Epithelial cell of proximal tubule (primary cell): ENCODE measurements at regions not wholly inside any gene's neighbourhood (a gene's known extent, or its start where the extent isn't known, plus 50 kb on each side); places are given as distances from the start of the nearest gene placed in this dataset.
"Not testable (repeated sequence)": the region's sequence is repeated elsewhere in the genome, so short reads cannot be mapped to it uniquely, and the experiment has no call there.

Experiments
- DNase-seq: peaks from one replicate; pipeline ENCODE4 v3.0.0-alpha.2; 2011; ENCODE audit warnings: low read depth
- H3K4me3 ChIP-seq: 2 replicates; pipeline ENCODE4 v1.5.1; 2011; ENCODE audit warnings: low read depth, mild to moderate bottlenecking, low read length
- CTCF ChIP-seq: conservative IDR thresholded peaks from 2 replicates; pipeline ENCODE4 v1.5.1; 2012; ENCODE audit warnings: low read depth, mild to moderate bottlenecking, low read length

DNA sequence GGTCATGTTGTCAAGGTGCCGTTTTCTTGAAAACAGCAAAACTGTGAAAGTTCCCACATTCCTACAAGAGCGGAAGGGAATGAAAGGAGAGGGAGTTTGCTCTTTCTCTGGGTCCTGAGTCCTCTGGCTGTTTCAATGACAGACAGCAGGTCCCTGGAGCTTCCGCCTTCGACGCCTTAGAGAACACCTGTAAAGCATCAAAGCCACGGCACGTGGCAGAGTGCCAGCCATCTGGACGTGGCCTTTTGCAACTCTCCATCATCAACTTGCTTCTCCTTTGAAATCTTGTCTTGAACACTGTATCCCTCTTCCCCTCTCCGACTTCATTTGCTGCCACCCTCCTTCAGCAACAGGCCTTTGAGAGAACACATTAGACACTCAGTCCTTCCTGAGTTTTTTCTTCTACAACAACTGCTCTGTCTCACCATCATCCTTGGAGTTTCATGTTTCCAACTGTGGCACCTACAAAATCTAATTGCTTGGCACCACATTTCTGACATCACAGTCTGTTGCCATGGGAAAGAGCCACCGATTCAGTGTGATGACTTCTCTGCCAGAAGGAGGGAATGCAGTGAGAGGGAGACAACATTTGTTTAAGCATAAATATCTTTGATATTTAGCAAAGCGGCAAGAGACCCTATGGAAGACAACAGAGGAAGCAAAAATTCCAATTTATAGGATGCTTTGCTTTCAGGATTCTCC is 204.9 kb upstream of the PTER start:
- TF ChIP-seq CTCF, result no peak
- no peak for DNase-seq
- H3K4me3 ChIP-seq, result no peak overlapping the region

DNA sequence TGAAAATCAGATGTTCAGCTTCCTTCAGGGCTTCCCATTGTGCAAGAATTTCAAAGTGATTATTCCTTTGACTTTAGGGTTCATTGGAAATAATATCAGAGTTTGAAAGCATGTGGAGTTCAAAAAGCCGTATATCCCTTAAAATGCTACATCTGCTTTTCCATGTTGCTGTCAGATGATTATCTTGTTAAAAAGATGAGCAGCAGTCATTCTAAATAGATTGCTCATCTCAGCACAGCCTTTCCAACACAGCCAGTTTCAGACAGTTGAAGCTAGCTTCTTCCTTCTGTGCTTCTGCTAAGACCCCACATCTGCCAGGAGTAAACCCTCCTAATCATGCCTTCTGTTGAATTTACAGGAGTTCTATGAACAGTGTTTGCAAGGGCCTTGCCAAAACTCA is 204.4 kb upstream of the PTER start:
- no peak for DNase-seq
- no peak overlapping the region for H3K4me3 ChIP-seq
- no peak for TF ChIP-seq CTCF

DNA sequence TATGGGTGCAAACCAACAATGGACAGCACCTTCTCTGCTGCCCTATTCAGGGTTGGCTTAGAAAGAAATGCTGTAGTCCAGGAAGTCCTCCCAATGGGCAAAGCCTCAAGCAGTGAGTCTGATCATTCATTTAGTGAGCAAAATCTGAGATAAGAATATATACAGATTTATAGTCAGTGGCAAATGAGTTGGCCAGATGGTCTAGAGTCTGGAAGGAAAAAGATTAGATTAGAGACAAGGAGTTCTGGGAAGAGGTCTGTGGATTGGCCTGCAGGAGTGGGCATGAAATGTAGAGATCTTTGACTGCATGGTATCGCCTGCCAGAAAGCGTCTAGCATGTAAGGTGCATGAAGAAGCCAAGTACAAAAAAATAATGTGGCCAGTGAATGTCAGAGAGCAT is 201.9 kb upstream of the PTER start:
- no peak for DNase-seq
- no peak for TF ChIP-seq CTCF
- no peak overlapping the region for H3K4me3 ChIP-seq

GRCh38 chr10:16242446-16242845 is 194.4 kb upstream of the PTER start:
- no peak for TF ChIP-seq CTCF
- H3K4me3 ChIP-seq, result no peak overlapping the region
- no peak for DNase-seq

- no peak overlapping the region for H3K4me3 ChIP-seq
- no peak for TF ChIP-seq CTCF
- no peak for DNase-seq
These were observed 193.8 kb upstream of the PTER start for GRCh38 chr10:16242859-16243613.

DNA sequence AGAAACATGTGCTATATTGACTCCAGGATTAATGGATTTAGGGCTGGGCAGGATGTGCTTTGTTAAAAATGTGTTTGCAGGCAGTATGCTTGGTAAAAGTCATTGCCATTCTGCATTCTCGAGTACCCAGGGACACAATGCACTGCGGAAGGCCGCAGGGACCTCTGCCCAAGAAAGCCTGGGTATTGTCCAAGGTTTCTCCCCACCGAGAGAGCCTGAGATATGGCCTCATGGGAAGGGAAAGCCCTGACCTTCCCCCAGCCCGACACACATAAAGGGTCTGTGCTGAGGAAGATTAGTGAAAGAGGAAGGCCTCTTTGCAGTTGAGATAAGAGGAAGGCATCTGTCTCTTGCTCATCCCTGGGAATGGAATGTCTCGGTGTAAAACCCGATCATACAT is 186.7 kb upstream of the PTER start:
- not testable (repeated sequence) for H3K4me3 ChIP-seq, DNase-seq

DNA sequence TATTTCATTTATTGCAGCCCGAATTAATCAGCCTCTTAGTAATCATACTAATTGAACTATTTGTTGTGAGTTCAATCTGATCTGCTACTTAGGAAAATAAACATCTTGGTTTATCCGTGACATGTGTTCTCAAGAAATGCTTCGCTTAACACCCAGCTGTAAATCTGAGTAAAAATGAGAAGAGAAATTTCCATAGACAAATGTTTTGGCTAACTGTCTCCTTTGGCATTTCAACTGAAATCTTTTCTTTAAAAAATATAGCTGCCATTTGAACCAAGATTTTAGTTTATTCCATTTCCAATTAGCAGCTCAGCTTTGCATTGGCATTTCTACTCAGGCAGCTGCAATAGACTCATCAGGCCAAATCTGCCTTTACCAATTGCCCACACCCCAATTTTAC is 180.5 kb upstream of the PTER start:
- H3K4me3 ChIP-seq, result no peak overlapping the region
- TF ChIP-seq CTCF, result no peak
- DNase-seq, result no peak
